Left kidney (tissue), 1 donor: ENCODE measurements at regions not wholly inside any gene's neighbourhood (a gene's known extent, or its start where the extent isn't known, plus 50 kb on each side); places are given as distances from the start of the nearest gene placed in this dataset.
"Not testable (repeated sequence)": the region's sequence is repeated elsewhere in the genome, so short reads cannot be mapped to it uniquely, and the experiment has no call there.

Experiments used
- DNase-seq: peaks from one replicate; pipeline ENCODE4 v3.0.0-alpha.2; 2013

DNA sequence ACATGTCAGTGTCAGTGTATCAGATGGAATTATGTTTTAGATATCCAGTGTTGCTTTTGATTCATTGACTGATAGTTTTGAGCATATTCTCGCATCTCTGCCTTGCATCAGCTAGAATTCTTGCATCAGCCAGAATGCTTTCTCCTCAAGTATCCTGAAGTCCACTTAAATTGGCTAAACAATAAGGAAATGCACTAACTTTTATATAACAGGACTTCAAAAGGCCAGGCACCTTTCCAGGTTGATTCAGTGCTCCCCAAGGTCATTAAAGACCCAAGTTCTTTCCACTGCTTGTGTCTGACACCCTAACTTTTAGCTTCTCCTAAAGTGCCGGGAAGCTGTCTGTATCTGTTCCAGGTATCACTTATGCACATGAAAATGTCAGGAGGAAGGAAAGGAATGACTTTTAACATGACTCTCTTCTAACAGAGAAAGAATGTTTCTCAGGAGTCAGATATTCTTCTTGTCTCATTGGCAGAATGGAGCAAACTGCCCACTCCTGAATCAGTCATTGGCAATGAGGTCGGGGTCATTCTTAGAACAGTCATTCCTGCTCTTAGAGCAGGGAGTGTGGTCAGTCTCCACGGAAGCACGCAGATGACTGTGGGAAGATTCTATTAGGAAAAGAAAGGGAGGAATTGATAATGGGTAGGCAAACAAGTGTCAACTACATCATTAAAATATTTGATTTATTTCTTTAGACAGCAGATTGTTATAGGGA lies 92.9 kb upstream of the TLL1 start:
- DNase-seq = no peak

DNA sequence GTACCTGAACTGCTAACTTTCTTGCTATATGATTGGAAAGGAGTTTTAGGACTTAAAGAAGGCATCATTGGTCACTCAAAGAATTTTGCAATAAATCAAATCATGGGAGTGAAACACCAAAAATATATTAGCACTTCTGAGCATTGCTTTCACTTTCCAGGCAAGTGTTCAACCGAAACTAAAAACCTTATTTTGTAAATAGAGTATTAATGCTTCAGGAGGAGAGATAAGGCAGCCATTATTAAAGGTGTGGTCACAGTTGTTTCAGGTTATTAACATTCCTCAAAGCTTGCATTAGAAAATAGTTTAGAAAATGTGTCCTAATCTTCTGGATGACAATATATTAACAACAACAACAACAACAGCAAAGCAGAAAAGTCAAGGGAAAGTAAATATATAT lies 92.3 kb upstream of the TLL1 start:
- no peak for DNase-seq

DNA sequence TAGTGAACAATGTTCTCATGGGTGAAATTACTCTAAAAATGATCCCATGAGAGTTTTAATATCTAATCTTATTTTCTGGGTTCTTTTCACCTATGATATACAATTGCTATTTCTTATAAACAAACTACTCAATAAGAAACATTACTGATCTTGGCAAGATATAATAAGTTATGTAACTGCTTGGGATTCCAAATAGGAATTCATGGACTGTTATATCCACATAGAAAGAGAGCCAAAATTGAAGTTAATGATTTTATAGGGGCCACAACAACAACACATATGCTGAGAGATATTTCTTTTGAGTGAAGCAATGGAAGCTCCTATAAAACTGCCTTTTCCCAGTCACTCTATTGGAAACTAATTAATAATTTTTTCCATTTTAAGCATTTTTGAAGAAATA lies 90.4 kb upstream of the TLL1 start:
- DNase-seq = no peak

DNA sequence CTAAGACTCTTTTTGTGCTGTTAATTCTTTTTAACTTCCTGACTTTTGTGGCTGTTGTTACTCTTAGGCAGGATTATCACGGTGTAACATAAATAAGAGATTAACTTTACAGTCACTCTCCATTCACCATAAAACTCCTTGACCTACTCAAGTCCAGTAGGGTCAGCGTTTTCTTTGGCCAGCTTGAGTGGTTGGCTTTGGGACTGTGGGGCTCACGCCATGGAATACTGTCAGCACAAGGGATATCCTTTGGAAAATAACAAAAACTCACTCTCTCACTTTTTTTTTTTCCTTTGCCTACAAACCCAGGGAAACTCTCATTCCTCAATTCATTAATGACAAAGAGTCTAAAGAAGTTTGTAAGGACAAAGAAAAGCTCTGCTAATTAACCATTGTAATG lies 89.4 kb upstream of the TLL1 start:
- no peak for DNase-seq

DNA sequence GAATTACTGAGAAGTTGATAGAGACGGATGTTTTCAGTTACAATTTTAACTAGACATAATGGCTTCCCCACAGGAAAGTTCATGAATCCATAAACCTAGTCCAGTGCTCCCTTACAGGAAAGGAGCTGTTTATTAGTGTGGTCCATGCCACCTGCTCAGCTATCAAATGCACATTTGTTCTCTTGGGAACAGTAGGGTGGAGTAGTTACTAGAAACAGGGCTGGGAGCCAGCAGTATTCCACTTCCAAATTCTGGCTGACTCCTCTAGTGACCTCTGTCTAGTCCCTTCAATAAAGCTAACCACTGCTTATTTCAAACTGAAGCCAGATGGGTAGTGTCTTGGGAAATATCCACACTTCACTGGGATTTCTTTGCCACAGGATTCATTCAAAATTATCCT lies 88.4 kb upstream of the TLL1 start:
- no peak for DNase-seq

DNA sequence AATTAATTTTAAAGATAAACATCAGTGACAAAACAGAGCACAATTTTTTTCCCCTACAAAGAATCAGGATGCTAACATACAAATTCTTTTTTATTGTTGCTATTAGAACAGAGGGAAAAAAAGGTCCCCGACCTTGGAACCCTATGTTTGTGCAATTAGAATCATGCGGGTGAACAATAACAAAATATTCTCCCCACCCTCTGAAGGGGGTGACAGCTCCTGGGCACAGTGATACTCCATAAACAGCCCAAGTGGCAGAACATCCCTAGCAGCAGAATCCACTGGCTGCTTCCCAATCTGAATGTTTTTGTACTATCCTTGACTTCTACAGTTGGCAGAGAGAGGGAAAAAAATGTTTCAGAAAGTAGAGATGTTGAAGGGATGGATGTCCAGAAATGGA lies 87.7 kb upstream of the TLL1 start:
- DNase-seq = no peak

DNA sequence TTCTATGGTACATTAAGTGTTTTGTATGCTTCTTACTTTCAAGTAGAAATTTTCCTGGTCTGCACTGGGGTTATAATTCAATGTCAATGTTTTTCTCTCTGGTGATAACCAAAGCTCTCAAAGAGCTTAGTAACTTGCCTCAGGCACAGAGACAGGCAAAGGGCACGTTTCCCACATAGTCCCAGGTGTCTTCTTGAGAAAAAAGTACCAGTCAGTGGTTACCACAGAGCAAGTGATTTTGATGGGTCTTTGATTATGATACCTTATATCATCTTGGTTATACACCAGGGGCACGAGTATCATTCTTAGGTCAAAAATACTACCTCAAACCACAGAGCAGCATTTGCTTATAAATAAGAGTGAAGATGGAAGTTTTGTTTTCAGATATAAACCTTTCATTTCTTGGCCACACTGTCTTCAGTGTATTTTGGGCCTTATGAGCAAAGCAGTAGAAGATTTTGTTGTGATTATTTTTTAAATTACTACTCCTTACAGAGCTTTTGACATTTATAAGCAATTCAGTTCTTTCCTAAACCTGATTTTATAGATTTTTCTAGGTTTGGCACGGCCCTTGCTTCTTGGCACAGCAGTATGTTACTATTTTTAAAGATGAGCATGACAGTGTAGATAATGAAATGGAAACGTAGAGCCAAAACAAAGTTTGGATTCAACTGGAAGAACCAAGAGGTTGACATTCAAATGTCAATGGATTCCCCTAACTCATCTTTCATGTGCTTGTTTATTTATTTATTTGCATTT lies 85.3 kb upstream of the TLL1 start:
- DNase-seq = no peak

DNA sequence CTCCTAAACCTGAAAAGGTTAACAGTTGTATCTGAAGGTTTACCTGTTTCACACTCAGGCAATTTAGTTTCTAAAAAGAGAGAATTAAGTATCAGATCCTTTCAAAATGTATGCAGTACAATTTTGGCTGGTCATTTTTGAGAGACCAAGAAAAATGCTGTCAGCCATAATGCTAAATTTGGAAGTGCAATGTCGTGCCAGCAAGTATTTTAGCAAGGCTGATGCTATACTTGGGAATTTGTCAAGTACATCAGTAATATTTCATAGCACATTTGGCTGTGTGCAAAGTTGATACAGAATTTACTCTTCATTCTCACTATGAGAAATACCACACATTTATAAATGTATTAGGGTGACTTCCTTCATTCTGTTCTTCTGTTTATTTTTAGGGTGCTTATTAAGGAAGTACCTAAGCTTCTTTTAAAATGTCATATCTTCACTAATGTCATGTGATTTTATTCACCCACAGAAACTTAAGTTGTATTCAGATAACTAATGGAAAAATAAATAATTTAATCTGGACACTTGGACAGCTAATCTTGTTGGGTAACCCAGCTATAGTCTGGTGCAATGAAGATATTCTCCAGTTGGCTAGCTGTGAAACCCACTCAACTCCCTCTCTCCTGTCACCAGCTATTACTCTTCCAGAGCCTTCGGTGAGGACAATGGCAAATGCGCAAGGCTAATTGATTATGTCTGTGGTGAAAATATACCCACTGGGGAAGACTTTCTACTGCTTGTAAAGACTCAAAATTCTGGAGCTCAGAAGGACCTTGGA lies 84.2 kb upstream of the TLL1 start:
- no peak for DNase-seq

DNA sequence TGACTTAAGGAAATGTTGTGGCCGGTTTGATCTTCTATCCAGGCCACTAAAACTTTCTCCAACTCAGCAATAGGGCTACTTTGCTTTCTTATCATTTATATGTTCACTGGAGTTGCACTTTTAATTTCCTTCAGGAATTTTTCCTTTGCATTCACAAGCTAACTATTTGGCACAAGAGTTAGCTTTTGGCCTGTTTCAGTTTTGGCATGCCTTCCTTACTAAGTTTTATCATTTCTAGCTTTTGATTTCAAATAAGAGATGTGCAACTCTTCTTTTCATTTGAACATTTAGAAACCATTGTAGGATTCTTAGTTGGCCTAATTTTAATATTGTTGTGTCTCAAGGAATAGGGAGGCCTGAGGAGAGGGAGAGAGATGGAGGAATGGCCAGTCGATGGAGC lies 79.8 kb upstream of the TLL1 start:
- no peak for DNase-seq

DNA sequence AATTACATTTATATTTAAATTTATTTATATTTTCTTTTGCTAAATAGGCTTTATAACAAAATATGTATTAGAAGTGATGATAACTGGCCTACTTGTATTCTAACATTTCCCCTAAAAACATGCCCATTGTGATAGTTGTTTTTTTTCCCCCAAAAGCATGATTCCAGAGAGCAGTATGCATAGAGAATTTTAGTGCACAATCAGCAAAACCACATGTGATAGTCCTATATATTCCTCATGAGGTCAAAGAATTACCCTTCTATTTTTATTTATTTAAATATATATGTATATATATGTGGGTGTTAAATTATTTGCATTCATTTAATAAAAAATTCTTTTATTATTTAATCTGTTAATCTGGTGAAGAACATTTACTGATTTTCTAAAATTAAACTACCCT lies 78.2 kb upstream of the TLL1 start:
- DNase-seq = no peak

DNA sequence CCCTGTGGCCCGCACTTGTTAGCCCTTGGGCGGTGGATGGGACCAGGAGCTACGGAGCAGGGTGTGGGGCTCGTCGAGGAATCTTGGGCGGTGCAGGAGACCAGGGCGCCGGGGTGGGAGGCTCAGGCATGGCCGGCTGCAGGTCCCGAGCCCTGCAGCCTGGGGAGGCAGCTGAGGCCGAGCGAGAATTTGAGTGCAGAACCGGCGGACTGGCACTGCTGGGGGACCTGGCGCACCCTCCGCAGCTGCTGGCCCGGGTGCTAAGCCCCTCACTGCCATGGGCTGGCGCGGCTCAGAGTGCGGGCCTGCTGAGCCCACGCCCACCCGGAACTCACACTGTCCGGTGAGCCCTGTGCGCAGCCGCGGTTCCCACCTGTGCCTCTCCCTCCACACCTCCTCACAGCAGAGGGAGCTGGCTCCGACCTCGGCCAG lies 73.6 kb upstream of the TLL1 start:
- no peak for DNase-seq

DNA sequence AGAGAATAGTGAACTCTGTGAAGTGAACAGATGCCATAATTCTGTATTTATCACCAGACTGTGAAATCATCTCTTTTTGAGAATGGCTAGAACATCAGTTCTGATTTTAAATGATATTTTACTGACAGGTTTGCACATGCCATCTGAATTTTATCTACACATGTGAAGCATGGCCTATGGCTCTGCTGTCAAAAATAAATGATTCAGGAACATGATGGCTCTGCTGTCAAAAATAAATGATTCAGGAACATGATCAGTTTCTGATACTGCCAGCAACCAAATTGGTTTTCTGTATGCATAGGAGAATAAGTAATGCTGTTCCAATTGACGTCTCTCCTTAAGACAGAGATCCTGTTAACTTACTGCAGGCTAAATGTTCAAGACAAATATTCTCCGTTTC lies 70.6 kb upstream of the TLL1 start:
- no peak for DNase-seq

DNA sequence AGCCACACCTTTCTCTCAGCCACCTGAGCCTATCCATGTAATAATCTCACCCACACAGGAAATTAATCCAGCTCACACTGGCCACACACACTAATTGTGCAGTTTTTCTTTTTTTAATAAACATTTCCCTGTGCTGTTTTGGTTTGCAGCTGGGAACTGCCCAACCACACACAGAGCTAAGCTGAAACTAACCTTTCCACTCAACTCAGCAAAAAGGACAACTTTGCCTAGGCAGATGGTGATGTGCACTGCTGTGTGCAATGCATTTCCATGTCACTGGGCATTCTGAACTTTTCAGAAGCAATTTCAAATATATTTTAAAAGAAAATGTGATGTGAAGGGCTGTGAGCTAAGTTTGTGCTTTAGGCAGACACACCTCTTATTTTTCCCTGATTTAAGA lies 70.0 kb upstream of the TLL1 start:
- no peak for DNase-seq

DNA sequence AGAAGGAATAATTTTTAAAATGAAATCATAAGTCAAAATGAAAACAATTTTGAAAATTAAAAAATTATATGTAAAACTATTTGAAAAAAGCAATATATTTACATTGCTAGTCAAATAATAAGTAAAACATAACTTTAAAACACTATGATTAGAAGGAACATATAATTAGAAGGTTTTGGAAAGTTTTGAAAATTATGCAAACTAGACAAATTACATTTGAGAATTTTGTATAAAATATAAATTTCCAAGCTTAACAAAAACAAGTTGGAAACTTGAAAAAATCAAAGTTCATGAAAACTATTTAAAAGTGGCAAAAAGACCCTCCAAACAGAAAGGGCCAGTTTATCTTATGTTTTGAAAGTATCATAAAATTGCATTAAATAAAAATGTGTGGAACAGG lies 67.6 kb upstream of the TLL1 start:
- no peak for DNase-seq

DNA sequence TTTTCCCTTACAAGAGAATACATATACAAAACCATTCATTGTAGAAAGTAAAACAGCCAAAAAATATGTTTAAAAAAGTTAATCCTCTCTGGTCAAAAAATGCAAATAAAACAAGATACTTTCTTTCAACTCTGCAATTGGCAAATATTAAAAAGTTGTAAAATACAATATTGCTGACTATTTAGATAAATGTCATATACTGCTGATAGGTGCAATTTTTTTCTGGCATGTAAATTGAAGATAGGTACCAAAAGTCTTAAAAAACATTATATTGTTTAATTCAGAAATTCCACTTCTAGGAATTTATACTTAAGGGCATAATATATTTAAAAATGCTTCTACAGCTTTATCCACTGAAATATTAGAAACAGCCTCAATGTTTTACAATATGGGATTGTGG lies 66.4 kb upstream of the TLL1 start:
- DNase-seq = no peak

DNA sequence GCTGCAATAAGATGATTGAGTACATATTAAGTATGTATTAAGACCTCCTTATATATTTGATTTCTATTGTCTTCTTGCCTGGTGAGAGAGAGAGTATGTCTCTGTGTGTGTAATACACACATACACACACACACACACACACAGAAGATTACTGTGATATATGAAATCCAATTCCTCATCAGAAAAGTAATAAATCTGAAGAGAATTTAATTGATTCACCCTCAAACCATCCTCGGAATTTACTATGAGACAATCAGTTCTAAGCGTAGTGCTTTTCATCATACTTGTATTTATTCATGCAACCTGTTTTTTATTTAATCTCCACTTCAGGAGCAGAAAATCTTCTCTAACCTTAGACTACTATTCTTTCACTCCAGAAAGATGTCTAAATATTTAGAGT lies 62.3 kb upstream of the TLL1 start:
- no peak for DNase-seq

DNA sequence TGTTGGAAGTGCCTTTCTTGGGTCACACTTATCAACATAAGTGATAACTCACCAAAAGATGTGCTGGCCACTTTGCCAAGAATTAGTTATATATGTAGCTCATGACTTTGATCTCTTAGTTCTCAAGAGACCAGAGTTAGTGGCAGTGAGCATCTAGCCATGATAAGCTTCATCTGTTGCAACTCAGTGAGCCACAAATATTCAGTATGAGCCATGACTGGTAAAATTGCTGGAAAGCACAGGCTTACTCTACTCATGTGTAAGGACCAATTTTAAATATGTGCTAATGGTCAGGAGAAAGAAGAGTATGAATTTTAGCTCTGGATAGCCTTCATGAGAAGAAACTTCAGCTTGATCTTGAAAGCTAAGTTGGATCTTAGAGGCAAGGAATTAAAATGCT lies 59.4 kb upstream of the TLL1 start:
- DNase-seq = no peak

DNA sequence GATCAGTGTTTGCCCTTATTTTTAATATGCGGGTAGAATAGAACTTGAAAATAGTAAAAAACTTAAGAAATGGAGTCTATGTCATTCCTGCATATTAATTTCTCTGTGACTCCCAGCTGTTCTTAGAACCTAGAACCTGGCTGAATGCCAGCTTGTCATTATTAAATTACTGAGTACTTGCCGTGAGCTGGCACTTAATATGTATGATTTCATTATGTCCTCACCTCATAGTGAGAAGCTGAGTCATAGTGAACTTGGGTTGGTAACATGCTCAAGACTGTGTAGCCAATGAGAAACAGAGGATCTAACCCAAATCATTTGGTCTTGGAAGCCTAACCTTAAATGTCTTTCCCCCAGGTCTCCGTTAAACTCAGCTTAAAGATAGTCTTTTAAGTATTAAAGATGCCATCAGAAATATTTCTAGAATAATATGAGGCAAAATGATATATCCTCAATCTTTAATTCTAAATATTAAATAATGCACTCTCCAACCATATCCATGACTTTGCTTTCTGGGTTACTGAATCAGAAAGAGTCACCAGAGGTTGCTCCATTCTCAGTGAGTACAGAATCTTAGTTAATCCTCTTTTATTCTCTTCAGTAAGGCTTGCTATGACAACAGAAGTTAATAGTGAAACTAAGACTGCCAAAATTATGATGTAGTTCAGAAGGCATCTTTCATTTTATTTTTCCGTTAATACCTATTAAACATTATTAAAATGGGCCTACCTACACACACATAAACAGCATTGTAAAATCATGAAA lies 58.6 kb upstream of the TLL1 start:
- DNase-seq = no peak

DNA sequence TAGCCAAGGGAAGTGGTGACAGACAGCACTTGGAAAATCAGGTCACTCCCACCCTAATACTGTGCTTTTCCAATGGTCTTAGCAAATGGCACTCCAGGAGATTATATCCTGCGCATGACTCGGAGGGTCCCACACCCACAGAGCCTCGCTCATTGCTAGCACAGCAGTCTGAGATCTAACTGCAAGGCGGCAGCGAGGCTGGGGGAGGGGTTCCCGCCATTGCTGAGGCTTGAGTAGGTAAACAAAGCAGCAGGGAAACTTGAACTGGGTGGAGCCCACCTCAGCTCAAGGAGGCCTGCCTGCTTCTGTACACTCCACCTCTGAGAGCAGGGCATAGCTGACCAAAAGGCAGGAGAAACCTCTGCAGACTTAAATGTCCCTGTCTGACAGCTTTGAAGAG lies 53.9 kb upstream of the TLL1 start:
- DNase-seq = not testable (repeated sequence)
